ENCODE measurements at regions not wholly inside any gene's neighbourhood (a gene's known extent, or its start where the extent isn't known, plus 50 kb on each side); places are given as distances from the start of the nearest gene placed in this dataset.
"Not testable (repeated sequence)": the region's sequence is repeated elsewhere in the genome, so short reads cannot be mapped to it uniquely, and the experiment has no call there.

GRCh38 chr5:67581203-67581602 is 384.6 kb upstream of the CD180 start:
- Histone ChIP-seq H3K27ac (no peak overlapping the region), H3K4me3 (no peak overlapping the region)

GRCh38 chr5:67578011-67578410 is 381.4 kb upstream of the CD180 start:
- Histone ChIP-seq H3K4me3 (no peak overlapping the region), H3K27ac (no peak overlapping the region)

GRCh38 chr5:67577424-67577823 is 380.8 kb upstream of the CD180 start:
- no peak overlapping the region for H3K4me3 ChIP-seq
- no peak overlapping the region for H3K27ac ChIP-seq

GRCh38 chr5:67576112-67576511 is 379.5 kb upstream of the CD180 start:
- Histone ChIP-seq H3K4me3 (no peak overlapping the region), H3K27ac (no peak overlapping the region)

- no peak overlapping the region for H3K27ac ChIP-seq
- H3K4me3 ChIP-seq: no peak overlapping the region
These were observed 378.5 kb upstream of the CD180 start for GRCh38 chr5:67575087-67575486.

- H3K4me3 ChIP-seq: no peak overlapping the region
- H3K27ac ChIP-seq: no peak overlapping the region
These were observed 364.7 kb upstream of the CD180 start for GRCh38 chr5:67561151-67561932.

GRCh38 chr5:67552773-67553172 is 356.2 kb upstream of the CD180 start:
- peak overlapping the region in 1 of 21 experiments; percentile 6 for H3K27ac ChIP-seq
- no peak overlapping the region for H3K4me3 ChIP-seq

GRCh38 chr5:67549947-67550346 is 353.3 kb upstream of the CD180 start:
- Histone ChIP-seq H3K27ac (no peak overlapping the region), H3K4me3 (no peak overlapping the region)

GRCh38 chr5:67549296-67549618 is 352.7 kb upstream of the CD180 start:
- Histone ChIP-seq H3K4me3 (no peak overlapping the region), H3K27ac (no peak overlapping the region)

- Histone ChIP-seq H3K4me3 (no peak overlapping the region), H3K27ac (no peak overlapping the region)
These were observed 352.1 kb upstream of the CD180 start for GRCh38 chr5:67548520-67549295.

GRCh38 chr5:67547682-67548081 is 351.1 kb upstream of the CD180 start:
- Histone ChIP-seq H3K27ac (no peak overlapping the region), H3K4me3 (no peak overlapping the region)

- H3K4me3 ChIP-seq, H3K27ac ChIP-seq: not testable (repeated sequence)
These were observed 348.3 kb upstream of the CD180 start for GRCh38 chr5:67544942-67545341.

GRCh38 chr5:67543720-67544270 is 347.2 kb upstream of the CD180 start:
- no peak overlapping the region for H3K4me3 ChIP-seq
- H3K27ac ChIP-seq: no peak overlapping the region

- no peak overlapping the region for H3K4me3 ChIP-seq
- no peak overlapping the region for H3K27ac ChIP-seq
These were observed 345.9 kb upstream of the CD180 start for GRCh38 chr5:67542479-67542878.

GRCh38 chr5:67541875-67542274 is 345.3 kb upstream of the CD180 start:
- no peak overlapping the region for H3K27ac ChIP-seq
- H3K4me3 ChIP-seq: no peak overlapping the region

- Histone ChIP-seq H3K27ac (no peak overlapping the region), H3K4me3 (no peak overlapping the region)
These were observed 342.4 kb upstream of the CD180 start for GRCh38 chr5:67538855-67539506.

- peak overlapping the region in 5 of 21 experiments; percentile 8 to 60 (median 36) for H3K27ac ChIP-seq
These were observed 341.0 kb upstream of the CD180 start for GRCh38 chr5:67537439-67538148.

GRCh38 chr5:67536866-67537265 is 340.3 kb upstream of the CD180 start:
- H3K27ac ChIP-seq: peak overlapping the region in 1 of 21 experiments; percentile 36
- no peak overlapping the region for H3K4me3 ChIP-seq

More at GRCh38 chr5:67537439-67538148, 341.0 kb upstream of the CD180 start:
- no peak overlapping the region for H3K4me3 ChIP-seq

- no peak overlapping the region for H3K27ac ChIP-seq
- no peak overlapping the region for H3K4me3 ChIP-seq
These were observed 334.1 kb upstream of the CD180 start for GRCh38 chr5:67530609-67531255.

All from skin epidermis (tissue), 12 donors.